MM.1S (cell line): ENCODE measurements at regions not wholly inside any gene's neighbourhood (a gene's known extent, or its start where the extent isn't known, plus 50 kb on each side); places are given as distances from the start of the nearest gene placed in this dataset.

ENCODE experiments used
- DNase-seq: peaks from one replicate; pipeline ENCODE4 v3.0.0-alpha.2; 2015
- H2AFZ ChIP-seq: fragments of 300-600 bp; sonication (generic); 2 replicates; pipeline ENCODE4 v1.6.0; 2016; ENCODE audit warnings: antibody characterized with exemption, low read length
- H3F3A ChIP-seq: fragments of 300-600 bp; sonication (generic); 2 replicates; pipeline ENCODE4 v1.6.1; 2016; ENCODE audit warnings: mild to moderate bottlenecking, antibody characterized with exemption, low read length, moderate library complexity, mixed read lengths; ENCODE audit not compliant: insufficient read depth
- H3K27ac ChIP-seq: fragments of 300-600 bp; sonication (generic); 2 replicates; pipeline ENCODE4 v1.5.1; 2016; ENCODE audit warnings: mild to moderate bottlenecking, low read length
- H3K27me3 ChIP-seq: fragments of 300-600 bp; sonication (generic); replicated peaks from 2 replicates; pipeline ENCODE4 v1.6.0; 2016; ENCODE audit warnings: low read length; ENCODE audit not compliant: insufficient read depth
- H3K36me3 ChIP-seq: fragments of 300-600 bp; sonication (generic); replicated peaks from 2 replicates; pipeline ENCODE4 v1.6.1; 2016; ENCODE audit warnings: mild to moderate bottlenecking, low read length, mixed read lengths; ENCODE audit not compliant: insufficient read depth
- H3K4me1 ChIP-seq: fragments of 300-600 bp; sonication (generic); 2 replicates; pipeline ENCODE4 v1.6.1; 2016; ENCODE audit warnings: low read length, mixed read lengths
- H3K4me2 ChIP-seq: fragments of 300-600 bp; sonication (generic); 2 replicates; pipeline ENCODE4 v1.6.0; 2016; ENCODE audit warnings: low read depth, low read length
- H3K4me3 ChIP-seq: fragments of 300-600 bp; sonication (generic); 2 replicates; pipeline ENCODE4 v1.5.1; 2016; ENCODE audit warnings: low read length, mixed read lengths
- H3K79me2 ChIP-seq: fragments of 300-600 bp; sonication (generic); 2 replicates; pipeline ENCODE4 v1.6.1; 2016; ENCODE audit warnings: mixed run types, low read length, mixed read lengths
- H3K9ac ChIP-seq: fragments of 300-600 bp; sonication (generic); 2 replicates; pipeline ENCODE4 v1.6.1; 2016; ENCODE audit warnings: low read length, mixed read lengths
- H3K9me2 ChIP-seq: fragments of 300-600 bp; sonication (generic); replicated peaks from 2 replicates; pipeline ENCODE4 v1.6.1; 2016; ENCODE audit warnings: mild to moderate bottlenecking, low read length, mixed read lengths; ENCODE audit not compliant: insufficient read depth
- H3K9me3 ChIP-seq: fragments of 300-600 bp; sonication (generic); replicated peaks from 2 replicates; pipeline ENCODE4 v1.6.1; 2016; ENCODE audit warnings: mild to moderate bottlenecking, low read length, mixed read lengths; ENCODE audit not compliant: insufficient read depth
- H4K20me1 ChIP-seq: fragments of 300-600 bp; sonication (generic); 2 replicates; pipeline ENCODE4 v1.6.1; 2016; ENCODE audit warnings: mild to moderate bottlenecking, low read length, moderate library complexity, mixed read lengths; ENCODE audit not compliant: insufficient read depth
- CTCF ChIP-seq: fragments of 300-600 bp; sonication (generic); IDR thresholded peaks from 2 replicates; pipeline ENCODE4 v1.5.1; 2016; ENCODE audit warnings: antibody characterized with exemption, low read length, mixed read lengths
- EZH2 ChIP-seq: fragments of 300-600 bp; sonication (generic); optimal IDR thresholded peaks from 2 replicates; pipeline ENCODE3; 2017; ENCODE audit warnings: low read depth, mild to moderate bottlenecking, antibody characterized with exemption, low read length, mixed read lengths
- EZH2phosphoT487 ChIP-seq: fragments of 300-600 bp; sonication (generic); IDR thresholded peaks from 2 replicates; pipeline ENCODE4 v1.6.1; 2018; ENCODE audit warnings: antibody characterized with exemption, low read length

GRCh38 chr6:48315915-48316314 is 204.9 kb upstream of the PTCHD4 start:
- Histone ChIP-seq H4K20me1 (no peaks in the 10 kb centered on the region), H3K4me2 (no peak overlapping the region), H3K9me2 (no peaks in the 10 kb centered on the region), H3F3A (no peaks in the 10 kb centered on the region), H2AFZ (no peak overlapping the region), H3K4me1 (no peaks in the 10 kb centered on the region), H3K9me3 (no peaks in the 10 kb centered on the region), H3K36me3 (no peaks in the 10 kb centered on the region), H3K27me3 (no peaks in the 10 kb centered on the region), H3K79me2 (no peaks in the 10 kb centered on the region), H3K27ac (no peak overlapping the region), H3K9ac (no peak overlapping the region), H3K4me3 (no peak overlapping the region)
- TF ChIP-seq CTCF (no peak), EZH2phosphoT487 (no peak), EZH2 (no peak)
- DNase-seq, result no peak

GRCh38 chr6:48315051-48315719 is 204.2 kb upstream of the PTCHD4 start:
- no peak overlapping the region for H3K4me2 ChIP-seq
- no peaks in the 10 kb centered on the region for H3K79me2 ChIP-seq
- no peak overlapping the region for H2AFZ ChIP-seq
- DNase-seq, result no peak
- H3K9me3 ChIP-seq, result no peaks in the 10 kb centered on the region
- no peaks in the 10 kb centered on the region for H3F3A ChIP-seq
- no peaks in the 10 kb centered on the region for H4K20me1 ChIP-seq
- H3K4me1 ChIP-seq, result no peaks in the 10 kb centered on the region
- H3K4me3 ChIP-seq, result no peak overlapping the region
- no peaks in the 10 kb centered on the region for H3K27me3 ChIP-seq
- H3K9me2 ChIP-seq, result no peaks in the 10 kb centered on the region
- TF ChIP-seq EZH2, result no peak
- no peak for TF ChIP-seq EZH2phosphoT487
- no peak for TF ChIP-seq CTCF
- H3K27ac ChIP-seq, result no peak overlapping the region
- no peaks in the 10 kb centered on the region for H3K36me3 ChIP-seq
- H3K9ac ChIP-seq, result no peak overlapping the region

GRCh38 chr6:48311301-48311700 is 200.3 kb upstream of the PTCHD4 start:
- H3K9ac ChIP-seq, result no peak overlapping the region
- H3K9me3 ChIP-seq, result no peaks in the 10 kb centered on the region
- H3K4me2 ChIP-seq, result no peak overlapping the region
- no peak overlapping the region for H2AFZ ChIP-seq
- no peaks in the 10 kb centered on the region for H3K27me3 ChIP-seq
- H3K9me2 ChIP-seq, result no peaks in the 10 kb centered on the region
- H3K79me2 ChIP-seq, result no peaks in the 10 kb centered on the region
- TF ChIP-seq CTCF (no peak), EZH2phosphoT487 (no peak), EZH2 (no peak)
- no peaks in the 10 kb centered on the region for H4K20me1 ChIP-seq
- no peaks in the 10 kb centered on the region for H3K4me1 ChIP-seq
- DNase-seq, result no peak
- H3F3A ChIP-seq, result no peaks in the 10 kb centered on the region
- no peak overlapping the region for H3K4me3 ChIP-seq
- H3K27ac ChIP-seq, result no peak overlapping the region
- no peaks in the 10 kb centered on the region for H3K36me3 ChIP-seq
